OCI-LY1 (cell line): ENCODE measurements at regions not wholly inside any gene's neighbourhood (a gene's known extent, or its start where the extent isn't known, plus 50 kb on each side); places are given as distances from the start of the nearest gene placed in this dataset.

Experiments
- CTCF ChIP-seq: fragments of 200-600 bp; sonication (generic), shearing (Covaris generic); IDR thresholded peaks from 2 replicates; pipeline ENCODE4 v1.5.1; 2017; ENCODE audit warnings: mild to moderate bottlenecking, antibody characterized with exemption, low read length, moderate library complexity, mixed read lengths
- EZH2 ChIP-seq: fragments of 200-600 bp; sonication (generic), shearing (Covaris generic); IDR thresholded peaks from 2 replicates; pipeline ENCODE4 v1.8.0; 2017; ENCODE audit warnings: borderline replicate concordance, mixed run types, mild to moderate bottlenecking, antibody characterized with exemption, low read length, moderate library complexity, mixed read lengths

- TF ChIP-seq CTCF (no peak), EZH2 (no peak)
These were observed 845.0 kb upstream of the NECTIN3 start for GRCh38 chr3:110226645-110227044.
